Erythroblast (primary cell): ENCODE measurements at regions not wholly inside any gene's neighbourhood (a gene's known extent, or its start where the extent isn't known, plus 50 kb on each side); places are given as distances from the start of the nearest gene placed in this dataset.

Experiments
- GATA1 ChIP-seq: IDR thresholded peaks from 2 replicates; pipeline ENCODE4 v1.6.1; 2011; ENCODE audit warnings: low read depth, mild to moderate bottlenecking, control low read depth, low read length, moderate library complexity
- POLR2A ChIP-seq: IDR thresholded peaks from 2 replicates; pipeline ENCODE4 v1.6.1; 2011; ENCODE audit warnings: mild to moderate bottlenecking, low read length

DNA sequence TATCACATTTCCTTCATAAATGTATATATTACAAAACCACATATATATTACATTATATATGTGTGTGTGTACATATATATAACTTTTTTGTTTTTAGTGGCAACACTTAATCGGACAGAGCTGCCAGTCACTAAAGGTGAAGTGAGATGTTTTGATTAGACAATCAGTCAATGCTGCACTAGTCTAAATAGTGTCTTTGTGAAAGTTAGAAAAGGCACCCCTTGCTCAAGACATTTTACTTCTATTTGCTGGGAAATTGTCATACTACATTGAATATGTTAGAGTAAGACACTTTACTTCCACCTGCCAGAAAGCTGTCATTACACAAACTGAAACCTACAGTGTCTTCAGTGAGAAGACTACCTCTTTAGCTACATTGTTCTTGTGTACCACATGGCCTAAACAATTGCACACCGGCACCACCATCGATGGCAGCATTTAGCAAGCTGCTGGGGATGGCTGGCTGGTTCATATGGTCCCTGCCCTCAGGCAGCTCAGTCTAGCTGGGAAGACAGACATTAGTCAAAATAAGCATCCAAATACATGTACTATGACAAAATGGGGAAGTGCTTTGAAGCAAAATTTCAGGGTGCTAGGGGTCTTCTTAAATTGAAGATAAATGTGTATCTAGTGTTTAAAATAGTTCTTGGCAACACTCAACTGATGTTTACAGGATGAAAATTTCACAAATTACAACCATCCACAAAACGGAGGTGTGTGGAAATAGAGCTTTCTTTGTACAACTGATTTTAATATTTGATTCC is 148.1 kb upstream of the GATB start:
- TF ChIP-seq POLR2A, result no peak
- TF ChIP-seq GATA1, result no peak
